ENCODE measurements at regions not wholly inside any gene's neighbourhood (a gene's known extent, or its start where the extent isn't known, plus 50 kb on each side); places are given as distances from the start of the nearest gene placed in this dataset.

- Mint-ChIP-seq H3K27me3 (peaks cover 5% of the 10 kb centered on the region), H3K9me3 (ENCODE audit: insufficient read depth) (no peaks in the 10 kb centered on the region), H3K4me3 (no peak overlapping the region), H3K27ac (no peak overlapping the region), H3K4me1 (no peaks in the 10 kb centered on the region)
- ChIA-PET CTCF (no interaction called here), POLR2A (no interaction called here)
- H3K9me3 ChIP-seq (ENCODE audit: control extremely low read depth in 1 of 3, control insufficient read depth in 2 of 3, insufficient read depth in 1 of 3, low read length in 2 of 3), result peaks cover 0 to 29% (median 0%) of the 10 kb centered on the region in 3 donors
- no peak overlapping the region for H2AFZ ChIP-seq (ENCODE audit: insufficient read depth, low read depth, low read length, poor library complexity, severe bottlenecking)
- DNase-seq (no peak), ATAC-seq (ENCODE audit: low read depth) (no peak)
- no peak overlapping the region for H3K9ac ChIP-seq (ENCODE audit: low read length)
- 93% methylated on average over 14 of the region's 15 CpGs for WGBS (ENCODE audit: insufficient coverage)
- no peaks in the 10 kb centered on the region for H3K79me2 ChIP-seq (ENCODE audit: control insufficient read depth, insufficient read depth, low read length)
- H3K27ac ChIP-seq (ENCODE audit: low read length in 2 of 2), result no peak overlapping the region
- H3K27me3 ChIP-seq (replicated peaks in 1 of 4; ENCODE audit: control extremely low read depth in 1 of 4, control insufficient read depth in 3 of 4, insufficient read depth in 4 of 4, low read length in 3 of 4), result no peaks in the 10 kb centered on the region
- H3K4me2 ChIP-seq (replicated peaks; ENCODE audit: low read depth, low read length, poor library complexity, severe bottlenecking), result no peak overlapping the region
- intact Hi-C loops (cut with micrococcal nuclease), result no loop called here
- H3K4me1 ChIP-seq (ENCODE audit: control insufficient read depth in 2 of 2, insufficient read depth in 2 of 2, low read length in 2 of 2), result no peaks in the 10 kb centered on the region
- TF ChIP-seq CTCF (IDR thresholded peaks at IDR 0.05) (no peak), EZH2 (IDR thresholded peaks at IDR 0.05; ENCODE audit: borderline replicate concordance, insufficient read depth, low read depth, low read length, poor library complexity, severe bottlenecking) (no peak)
- H4K20me1 ChIP-seq (ENCODE audit: control insufficient read depth, insufficient read depth, low read length, poor library complexity, severe bottlenecking), result no peaks in the 10 kb centered on the region
- no peaks in the 10 kb centered on the region for H3K36me3 ChIP-seq (replicated peaks in 1 of 2; ENCODE audit: control extremely low read depth in 1 of 2, control insufficient read depth in 1 of 2, extremely low read depth in 1 of 2, insufficient read depth in 2 of 2, low read length in 1 of 2)
- no peak overlapping the region for H3K4me3 ChIP-seq (ENCODE audit: control extremely low read depth in 1 of 5, extremely low read depth in 1 of 5, insufficient read depth in 1 of 5, low read depth in 2 of 5, low read length in 4 of 5)
Measured at GRCh38 chr13:111923991-111924677, 142.8 kb upstream of the SOX1 start.

- Mint-ChIP-seq H3K27ac (no peak overlapping the region), H3K27me3 (peaks cover 5% of the 10 kb centered on the region), H3K4me1 (no peaks in the 10 kb centered on the region), H3K9me3 (ENCODE audit: insufficient read depth) (no peaks in the 10 kb centered on the region), H3K4me3 (no peak overlapping the region)
- Histone ChIP-seq H4K20me1 (ENCODE audit: control insufficient read depth, insufficient read depth, low read length, poor library complexity, severe bottlenecking) (no peaks in the 10 kb centered on the region), H2AFZ (ENCODE audit: insufficient read depth, low read depth, low read length, poor library complexity, severe bottlenecking) (no peak overlapping the region), H3K36me3 (replicated peaks in 1 of 2; ENCODE audit: control extremely low read depth in 1 of 2, control insufficient read depth in 1 of 2, extremely low read depth in 1 of 2, insufficient read depth in 2 of 2, low read length in 1 of 2) (no peaks in the 10 kb centered on the region), H3K4me2 (replicated peaks; ENCODE audit: low read depth, low read length, poor library complexity, severe bottlenecking) (no peak overlapping the region), H3K9ac (ENCODE audit: low read length) (no peak overlapping the region), H3K4me1 (ENCODE audit: control insufficient read depth in 2 of 2, insufficient read depth in 2 of 2, low read length in 2 of 2) (no peaks in the 10 kb centered on the region), H3K27me3 (replicated peaks in 1 of 4; ENCODE audit: control extremely low read depth in 1 of 4, control insufficient read depth in 3 of 4, insufficient read depth in 4 of 4, low read length in 3 of 4) (no peaks in the 10 kb centered on the region), H3K27ac (ENCODE audit: low read length in 2 of 2) (no peak overlapping the region), H3K4me3 (ENCODE audit: control extremely low read depth in 1 of 5, extremely low read depth in 1 of 5, insufficient read depth in 1 of 5, low read depth in 2 of 5, low read length in 4 of 5) (no peak overlapping the region), H3K9me3 (ENCODE audit: control extremely low read depth in 1 of 3, control insufficient read depth in 2 of 3, insufficient read depth in 1 of 3, low read length in 2 of 3) (peaks cover 0 to 29% (median 0%) of the 10 kb centered on the region in 3 donors), H3K79me2 (ENCODE audit: control insufficient read depth, insufficient read depth, low read length) (no peaks in the 10 kb centered on the region)
- CTCF ChIA-PET, result no interaction called here
- 80% methylated on average over 3 of the region's 6 CpGs for WGBS (ENCODE audit: insufficient coverage)
- no peak for DNase-seq
- intact Hi-C loops (cut with micrococcal nuclease), result no loop called here
- ATAC-seq (ENCODE audit: low read depth), result no peak
- no peak for TF ChIP-seq CTCF (IDR thresholded peaks at IDR 0.05)
- TF ChIP-seq EZH2 (IDR thresholded peaks at IDR 0.05; ENCODE audit: borderline replicate concordance, insufficient read depth, low read depth, low read length, poor library complexity, severe bottlenecking), result no peak
- POLR2A ChIA-PET, result no interaction called here
Measured at GRCh38 chr13:111924678-111925075, 142.3 kb upstream of the SOX1 start.

Measured in B cell (primary cell).